ENCODE measurements at regions not wholly inside any gene's neighbourhood (a gene's known extent, or its start where the extent isn't known, plus 50 kb on each side); places are given as distances from the start of the nearest gene placed in this dataset.

DNA sequence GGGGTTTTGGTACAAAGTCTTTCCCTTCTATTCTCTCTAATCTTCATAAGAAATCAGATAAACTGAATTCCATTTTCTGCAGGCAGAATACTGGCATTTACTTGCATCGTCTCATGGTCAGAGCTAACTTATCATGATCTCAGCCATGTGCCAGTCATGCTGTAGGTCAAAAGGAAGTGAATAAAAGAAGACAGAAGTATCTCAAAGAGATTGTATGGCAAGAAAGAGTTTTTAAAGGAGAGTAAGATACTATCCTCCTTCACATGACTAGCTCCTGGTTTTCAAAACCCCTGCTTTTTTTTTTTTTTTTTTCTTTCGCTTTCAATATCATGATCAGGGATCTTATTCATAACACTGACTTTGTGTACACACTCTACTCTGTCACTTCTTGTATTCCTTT lies 398.3 kb downstream of the C6orf118 start:
- no peak for DNase-seq

DNA sequence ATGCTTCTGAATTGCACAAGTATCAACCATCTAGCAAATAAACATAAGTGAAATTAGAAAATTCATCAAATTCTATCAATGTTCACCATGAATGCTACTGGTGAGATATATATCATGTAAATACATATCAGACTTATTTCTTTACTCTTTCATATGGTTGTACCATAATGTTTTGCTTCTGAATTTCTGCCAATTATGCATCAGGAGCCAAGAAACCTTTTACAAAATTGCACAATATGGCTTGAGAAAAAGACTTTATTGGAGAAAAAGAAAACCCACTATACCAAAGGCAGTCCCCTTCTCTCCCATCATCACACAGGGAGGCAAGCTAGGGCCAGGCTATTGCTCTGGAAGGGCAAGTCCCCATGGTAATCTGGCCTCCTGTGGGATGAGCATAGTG lies 402.6 kb downstream of the C6orf118 start:
- no peak for DNase-seq

DNA sequence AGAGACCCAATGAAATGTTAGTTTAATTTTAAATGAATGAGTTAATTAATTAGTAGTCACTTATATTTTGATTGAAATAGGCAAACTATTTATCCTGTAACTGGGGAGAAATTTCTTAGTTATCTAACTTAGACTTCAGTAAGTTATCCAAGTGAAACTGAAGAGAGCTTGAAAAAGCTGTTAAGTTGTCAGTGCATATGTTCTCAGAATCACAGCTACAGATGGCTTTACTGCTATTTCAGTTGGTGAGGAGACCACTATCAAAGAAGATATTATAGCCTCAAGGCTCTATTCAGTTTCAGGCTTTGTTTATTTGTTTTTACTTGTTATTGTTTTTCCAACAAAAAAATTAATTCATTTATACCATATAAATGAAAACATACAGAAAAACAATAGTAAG lies 404.1 kb downstream of the C6orf118 start:
- no peak for DNase-seq

DNA sequence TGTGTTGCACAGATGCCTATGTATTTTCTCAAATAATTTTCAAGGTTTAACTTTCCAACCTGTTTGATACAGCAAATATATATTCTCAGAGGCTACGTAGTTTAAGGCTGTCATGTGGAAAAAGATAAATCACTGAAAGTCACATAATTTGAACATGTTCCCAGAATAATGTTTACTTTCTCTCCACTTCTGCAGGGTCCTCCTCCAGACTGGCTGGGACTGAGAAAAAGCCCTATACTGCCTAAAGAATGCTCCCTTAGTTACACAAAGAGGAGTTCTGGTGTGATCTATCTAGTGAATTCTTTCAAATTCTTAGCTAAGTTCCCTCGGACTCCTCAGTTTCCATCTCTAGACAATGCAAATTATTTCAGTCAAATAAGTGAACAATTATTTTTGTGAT lies 411.0 kb downstream of the C6orf118 start:
- DNase-seq, result no peak

DNA sequence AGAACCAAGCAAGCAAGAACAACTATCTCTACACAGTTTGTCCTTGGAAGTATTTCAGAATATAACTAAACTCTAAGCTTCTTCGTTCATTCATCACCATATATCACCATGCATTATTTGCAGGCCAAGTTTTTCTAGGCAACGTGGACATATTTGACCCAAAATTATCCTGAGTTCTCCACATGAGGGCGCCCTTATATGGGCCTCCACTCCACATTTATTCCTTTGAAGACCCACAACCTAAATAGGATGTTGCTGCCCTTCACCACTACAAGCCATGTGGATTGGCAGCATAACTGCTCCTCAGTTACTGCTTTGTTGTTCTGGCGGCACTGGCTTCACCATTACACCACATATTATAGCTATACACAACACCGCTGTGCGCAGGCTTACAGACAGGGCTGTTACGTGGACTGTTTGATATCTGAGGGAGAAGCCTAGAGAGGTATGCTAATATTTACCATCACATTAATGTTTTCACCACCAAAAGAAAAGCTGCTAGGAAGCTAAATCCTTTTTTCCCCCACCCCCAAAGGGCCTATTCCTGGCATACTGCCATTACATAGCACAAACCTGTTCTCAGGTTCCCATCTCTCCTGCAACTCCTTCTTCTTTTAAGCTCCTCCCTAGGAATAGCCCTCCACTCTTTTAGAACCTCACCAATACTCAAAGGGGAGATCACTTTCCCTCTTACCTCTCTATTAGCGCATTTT lies 411.7 kb downstream of the C6orf118 start:
- DNase-seq, result peak in 2 of 3 experiments; percentile 13 to 61

DNA sequence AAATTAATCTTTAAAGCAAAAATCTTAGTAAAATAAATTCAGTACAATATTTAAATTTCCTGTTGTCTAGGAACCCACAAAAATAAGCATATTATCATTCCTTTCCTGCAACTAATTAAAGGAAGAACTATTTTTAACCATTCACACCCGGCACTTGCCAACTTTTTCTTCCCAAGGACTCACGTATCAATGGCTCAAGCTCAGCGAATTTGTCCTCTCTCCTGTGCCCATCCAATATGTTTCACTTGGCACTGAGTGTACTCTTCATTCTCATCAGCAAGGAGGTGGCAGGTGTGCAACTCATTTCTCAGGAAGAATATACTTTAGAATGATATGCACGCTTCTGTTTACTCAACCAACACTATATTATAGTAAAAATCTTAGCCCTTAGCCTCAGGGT lies 419.4 kb downstream of the C6orf118 start:
- DNase-seq, result peak in 1 of 3 experiments; percentile 18

DNA sequence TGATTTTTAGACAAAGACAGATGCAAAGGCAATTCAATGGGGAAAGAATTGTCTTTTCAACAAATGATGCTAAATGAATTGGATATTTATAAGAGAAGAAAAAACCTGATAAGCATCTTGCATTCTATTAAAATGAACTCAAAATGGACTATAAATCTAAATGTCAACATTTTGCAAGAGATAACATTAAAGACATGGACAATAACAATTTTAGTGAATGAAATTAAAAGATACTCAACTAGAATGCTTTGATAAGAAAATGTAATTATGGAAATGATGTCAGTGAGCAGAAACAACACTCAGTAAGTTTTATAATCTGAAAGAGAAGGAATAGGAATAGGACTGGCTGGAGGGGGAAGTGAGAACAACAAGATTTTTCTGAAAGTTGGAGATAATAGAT lies 421.7 kb downstream of the C6orf118 start:
- DNase-seq, result no peak

DNA sequence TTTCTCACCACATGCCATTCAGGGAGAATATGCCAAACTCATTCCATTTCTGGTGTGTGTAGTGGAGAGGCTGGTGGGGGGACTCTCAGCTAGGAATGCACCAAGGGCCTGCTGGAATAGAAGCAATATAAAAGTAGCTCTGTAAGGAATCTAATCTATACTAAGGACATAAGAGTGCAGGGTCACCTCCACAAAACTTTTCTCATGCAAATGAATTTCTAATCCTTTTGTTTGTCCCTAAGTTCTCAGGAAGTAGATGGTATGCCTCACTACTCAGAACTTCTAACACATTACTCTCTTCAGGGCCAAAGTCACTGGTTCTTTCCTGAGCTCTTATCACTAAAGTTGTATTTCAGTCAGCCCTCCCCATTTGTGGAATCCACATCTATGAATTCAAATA lies 427.2 kb downstream of the C6orf118 start:
- no peak for DNase-seq

DNA sequence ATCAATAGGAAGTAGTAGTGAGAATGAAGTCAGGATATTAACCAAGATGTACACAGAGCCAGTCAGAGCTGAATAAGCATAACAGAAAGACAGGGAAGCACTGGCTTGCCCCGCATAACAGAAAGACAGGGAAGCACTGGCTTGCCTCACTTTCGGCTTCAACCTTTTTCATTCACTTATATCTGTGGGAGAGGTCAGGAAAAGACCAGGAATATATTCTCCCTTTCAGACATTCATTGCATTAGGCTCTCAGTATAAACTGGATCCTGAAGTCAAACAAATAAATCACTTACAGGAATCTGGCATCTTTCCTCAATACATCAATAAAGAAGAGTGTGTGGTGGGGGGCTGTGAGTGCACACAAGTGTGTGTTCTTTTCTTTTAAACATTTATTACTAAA lies 437.6 kb downstream of the C6orf118 start:
- no peak for DNase-seq

DNA sequence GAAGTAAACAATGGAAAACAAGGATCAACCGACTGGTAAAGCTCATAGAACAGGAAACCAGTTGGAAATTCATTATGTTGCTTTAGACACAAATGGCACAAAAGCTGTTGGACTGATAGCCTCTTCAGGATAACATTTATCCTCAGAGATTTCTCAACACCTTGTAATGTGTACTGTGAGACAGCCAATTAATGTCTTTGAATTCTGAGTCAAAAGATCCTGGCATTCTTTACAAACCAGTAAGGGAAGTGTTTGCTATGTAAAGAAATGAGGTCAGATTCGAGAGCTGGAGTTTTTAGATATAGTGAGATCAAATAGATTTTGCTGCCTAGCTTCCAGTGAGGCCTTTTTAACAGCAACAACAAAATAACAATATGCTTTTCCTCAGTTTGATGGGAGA lies 439.2 kb downstream of the C6orf118 start:
- DNase-seq, result peak in 1 of 3 experiments; percentile 18

DNA sequence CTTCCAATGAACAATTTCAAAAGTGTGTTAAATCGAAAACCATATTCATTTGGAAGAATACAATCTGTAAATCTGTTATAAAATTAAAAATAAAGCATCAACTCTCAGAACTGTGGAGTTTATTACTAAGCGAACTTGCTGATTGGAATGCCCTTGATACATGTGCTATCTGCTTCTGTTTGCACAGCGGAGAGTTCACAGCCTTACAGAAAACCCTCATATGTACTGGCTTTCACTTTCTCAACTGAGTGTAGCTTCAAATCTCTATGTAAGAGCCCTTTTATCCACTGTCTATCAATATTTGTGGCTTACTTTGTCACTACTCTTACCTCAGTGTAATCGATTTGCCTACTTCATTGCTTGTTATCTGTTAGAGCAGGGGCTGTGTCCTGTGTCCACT lies 447.4 kb downstream of the C6orf118 start:
- no peak for DNase-seq

DNA sequence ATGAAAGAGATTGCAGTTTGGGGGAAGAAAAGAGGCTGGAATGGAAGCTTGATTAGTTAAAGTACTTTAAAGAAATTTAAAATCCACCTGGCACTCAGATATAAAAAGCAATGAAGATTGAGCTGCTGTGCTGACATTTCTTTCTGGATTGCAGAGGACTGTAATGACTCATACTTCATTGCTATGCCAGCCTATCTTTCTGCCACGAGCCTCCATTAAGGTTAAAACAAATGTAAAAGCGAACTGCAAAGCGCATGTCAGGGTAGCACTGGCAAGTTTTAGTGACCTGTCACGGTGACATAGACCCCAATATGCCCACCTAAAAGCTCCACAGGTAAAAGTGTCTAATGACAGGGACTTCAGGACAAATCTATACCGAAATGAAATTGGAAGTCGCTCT lies 449.6 kb downstream of the C6orf118 start:
- no peak for DNase-seq

DNA sequence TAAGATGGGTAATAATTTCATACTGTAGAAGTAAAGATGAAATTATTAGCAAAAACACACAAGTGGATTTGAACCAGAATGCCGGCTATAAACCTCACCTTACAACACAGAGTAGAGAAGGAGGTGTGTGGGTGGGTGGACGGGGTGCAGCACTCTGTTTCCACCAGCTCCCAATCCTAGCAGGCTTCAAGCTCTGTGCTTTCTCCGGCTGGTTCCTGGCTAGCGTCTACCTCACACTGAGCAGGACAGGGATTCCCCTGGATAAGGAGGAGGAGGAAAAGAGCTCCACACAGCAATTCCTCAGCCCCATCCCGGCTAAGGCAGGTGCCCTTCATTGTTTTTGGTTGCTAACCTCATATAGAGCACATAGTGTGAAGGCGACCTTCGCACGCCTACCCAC lies 453.3 kb downstream of the C6orf118 start:
- DNase-seq, result no peak

DNA sequence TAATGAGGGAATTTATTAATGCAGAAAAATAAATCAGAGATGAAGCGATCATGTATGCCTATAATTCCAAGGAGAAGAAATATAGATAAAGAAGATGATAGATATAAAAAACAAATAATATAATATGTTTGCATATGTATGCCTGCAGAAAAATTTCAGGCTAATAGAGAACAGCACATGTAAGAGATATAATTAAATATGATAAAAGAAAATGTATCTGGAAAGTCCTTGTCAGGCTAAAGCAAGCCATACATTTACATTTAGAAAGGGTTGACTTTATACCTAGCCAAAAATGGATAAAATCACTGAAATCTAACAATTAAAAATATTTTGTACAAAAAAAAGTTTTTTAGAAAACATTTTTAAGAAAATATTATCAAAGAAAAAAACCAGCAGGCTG lies 454.1 kb downstream of the C6orf118 start:
- no peak for DNase-seq

DNA sequence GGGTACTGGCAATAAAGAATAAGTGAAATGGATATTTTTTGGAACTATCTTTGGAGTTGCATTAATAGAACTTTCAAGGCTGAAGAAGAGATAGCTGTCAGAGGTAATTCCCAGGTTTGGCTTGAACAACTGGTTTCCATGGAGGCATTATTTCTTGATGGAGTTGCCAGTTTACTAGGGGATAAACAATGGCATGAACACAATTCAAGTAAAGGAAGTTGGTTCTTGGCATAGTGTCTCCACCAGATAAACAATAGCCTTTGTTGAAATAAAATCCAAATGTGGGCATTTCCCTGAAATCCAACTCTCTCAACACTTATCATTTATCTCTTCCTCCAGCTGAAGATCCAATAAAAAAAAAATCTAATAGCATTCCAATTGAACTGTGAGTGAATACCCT lies 454.9 kb downstream of the C6orf118 start:
- DNase-seq, result no peak

DNA sequence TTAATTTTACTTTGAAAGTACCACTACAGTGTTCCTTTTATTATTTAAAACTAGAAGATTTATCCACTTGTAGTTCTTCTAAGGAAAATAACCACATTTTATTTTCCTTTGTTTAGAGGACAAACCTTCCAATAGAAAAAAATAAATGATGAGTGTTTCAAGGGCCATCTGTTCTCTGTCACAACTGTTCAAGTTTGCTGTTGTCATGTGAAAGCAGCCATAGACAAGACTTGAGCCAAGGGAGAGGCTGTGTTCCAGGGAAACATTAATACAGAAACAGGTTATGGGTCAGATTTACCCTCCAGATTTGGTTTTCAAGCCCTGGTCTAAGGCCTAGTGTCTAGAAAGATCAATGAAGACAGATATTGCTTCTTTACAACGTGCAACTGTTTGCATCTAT lies 463.6 kb downstream of the C6orf118 start:
- DNase-seq, result no peak

DNA sequence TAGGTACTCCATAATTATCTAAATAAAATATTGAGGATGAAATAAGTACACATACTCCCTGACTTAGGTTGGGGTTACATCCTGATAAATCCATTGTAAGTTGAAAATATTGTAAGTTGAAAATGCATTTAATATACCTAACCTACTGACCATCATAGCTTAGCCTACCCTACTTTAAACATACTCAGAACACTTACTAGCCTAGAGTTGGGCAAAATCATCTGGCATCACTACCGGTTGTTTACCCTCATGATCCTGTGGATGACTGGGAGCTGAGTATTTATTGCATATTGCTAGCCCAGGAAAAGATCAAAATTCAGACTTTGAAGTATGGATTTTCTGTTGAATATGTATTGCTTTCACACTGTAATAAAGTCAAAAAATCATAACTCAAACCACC lies 467.3 kb downstream of the C6orf118 start:
- DNase-seq, result no peak

DNA sequence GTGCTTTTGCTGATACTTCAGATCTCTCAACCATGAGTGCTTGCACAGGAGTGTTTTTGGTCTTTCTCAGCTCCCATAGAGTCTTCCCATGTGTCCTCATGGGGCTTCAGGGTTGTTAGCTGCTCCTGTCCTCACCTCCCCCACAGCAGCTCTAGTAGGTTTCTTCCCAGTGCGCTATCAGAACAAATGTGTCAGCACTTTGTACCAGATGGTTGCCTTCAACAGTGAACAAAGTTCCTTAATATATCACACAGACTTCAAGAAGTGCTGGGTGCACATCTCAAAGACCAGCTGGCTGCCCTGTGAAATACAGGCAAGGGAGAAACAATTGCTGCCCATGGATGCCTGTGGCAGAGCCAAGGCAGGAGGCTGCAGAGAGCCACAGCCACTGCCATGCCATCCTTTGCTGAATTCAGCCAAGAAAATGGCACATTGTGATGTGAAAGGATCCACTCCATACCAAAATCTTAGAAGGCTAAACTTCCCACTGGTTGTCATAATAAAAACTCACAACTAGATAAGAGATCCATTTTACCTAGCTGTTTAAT lies 471.3 kb downstream of the C6orf118 start:
- DNase-seq, result no peak

DNA sequence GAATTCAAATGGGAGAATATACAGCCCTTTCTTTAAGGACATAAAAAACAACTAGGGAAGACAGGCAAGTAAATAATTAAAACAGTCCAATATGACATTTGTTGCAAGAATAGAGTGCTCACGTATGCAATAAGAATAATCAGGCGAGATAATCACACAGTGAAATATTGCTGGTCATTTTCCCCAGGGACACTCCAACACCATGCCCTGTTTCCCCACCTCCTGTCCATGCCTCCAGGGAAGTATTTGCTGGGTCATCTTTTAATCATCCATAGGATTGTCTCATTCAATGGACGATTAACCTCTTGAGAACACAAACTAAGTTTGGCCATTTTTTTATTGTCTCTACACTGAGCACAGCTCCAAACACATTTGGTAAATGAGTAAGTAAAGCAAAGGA lies 472.9 kb downstream of the C6orf118 start:
- DNase-seq, result no peak

DNA sequence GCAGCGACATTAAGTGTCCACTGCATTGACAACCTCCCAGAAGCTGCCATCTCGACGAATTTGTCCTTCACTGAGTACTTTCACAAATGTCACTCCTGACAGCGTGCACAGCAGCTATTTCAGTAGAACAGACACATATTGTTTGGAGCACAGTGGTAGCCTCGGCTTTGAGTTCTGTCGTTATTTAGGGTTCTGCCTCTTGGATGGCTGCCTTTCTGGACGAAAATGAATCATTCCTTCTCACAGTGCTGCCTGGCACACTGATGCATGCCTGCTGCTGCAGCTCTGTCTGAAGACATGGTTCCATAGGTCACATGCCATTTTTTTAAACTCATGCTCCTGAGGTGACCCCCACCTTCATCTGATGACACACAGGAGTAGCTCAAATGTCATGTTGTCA lies 477.0 kb downstream of the C6orf118 start:
- no peak for DNase-seq

DNA sequence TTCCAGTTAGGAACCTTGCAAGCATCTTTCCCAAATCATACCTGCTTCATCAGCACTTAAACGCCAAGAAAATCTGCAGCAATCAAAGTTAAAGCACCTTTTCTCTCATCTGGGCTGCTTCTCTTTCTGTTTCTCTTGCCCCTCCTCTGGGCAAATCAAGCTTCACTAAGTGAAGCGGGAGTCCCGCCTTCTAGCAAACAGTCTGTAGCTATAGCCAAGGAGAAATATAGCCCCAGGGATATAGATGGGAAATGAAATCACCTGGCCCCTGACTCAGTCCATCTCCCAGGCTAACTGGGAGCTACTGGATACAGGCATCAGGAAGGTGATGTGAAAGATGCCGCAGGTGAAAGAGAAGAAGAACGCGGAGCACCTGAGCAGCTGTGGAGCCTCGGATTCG lies 481.9 kb downstream of the C6orf118 start:
- DNase-seq, result peak in 2 of 3 experiments; percentile 79 to 92

DNA sequence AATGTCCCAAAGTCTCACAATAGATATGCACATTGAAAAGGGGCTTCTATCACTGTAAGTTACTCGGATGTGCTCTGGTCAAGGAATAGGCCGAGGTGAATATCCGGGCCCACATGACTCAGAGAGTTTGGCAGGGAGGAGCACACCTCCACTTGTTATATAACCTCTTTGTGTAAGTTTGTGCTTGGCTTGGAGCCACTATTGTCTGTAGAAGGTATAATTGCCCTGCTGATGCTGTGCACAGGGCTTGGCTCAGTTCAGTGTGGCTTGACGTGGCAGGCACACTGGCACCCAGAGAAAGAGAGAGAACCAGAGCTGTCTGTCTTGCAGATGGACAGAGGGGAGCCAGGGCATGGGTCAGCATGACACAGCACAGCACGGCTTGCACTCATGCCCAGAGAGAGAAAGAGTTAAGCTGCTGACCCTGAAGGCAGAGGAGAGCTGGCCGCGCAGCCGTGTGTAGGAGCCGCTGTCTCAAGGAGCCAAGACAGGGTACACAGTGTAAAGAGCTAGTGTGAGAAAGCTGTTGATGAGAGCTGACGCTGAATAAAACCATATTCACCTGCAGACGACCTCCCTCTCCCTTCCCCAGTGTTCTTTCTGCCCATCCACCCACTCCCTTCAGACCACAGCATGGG lies 482.5 kb downstream of the C6orf118 start:
- peak in 2 of 3 experiments; percentile 79 to 91 for DNase-seq

DNA sequence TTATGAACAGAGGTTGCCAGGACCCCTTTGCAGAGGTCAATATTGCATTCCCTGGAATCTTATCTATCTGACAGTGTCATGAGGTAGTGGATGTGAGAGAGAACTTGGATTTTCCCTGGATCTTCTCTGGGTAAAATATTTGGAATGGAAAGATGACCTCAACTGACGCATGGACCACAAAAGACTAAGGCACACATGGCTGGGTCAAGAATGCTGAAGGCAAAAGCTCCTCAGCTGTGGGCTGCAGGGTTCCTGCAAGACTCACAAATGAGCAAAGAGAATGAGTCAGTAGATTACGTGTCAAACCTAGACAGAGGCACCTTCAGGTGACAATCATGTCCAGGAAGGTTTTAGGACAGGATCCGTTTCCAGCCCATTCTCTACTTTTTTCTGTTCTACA lies 484.0 kb downstream of the C6orf118 start:
- DNase-seq, result no peak

DNA sequence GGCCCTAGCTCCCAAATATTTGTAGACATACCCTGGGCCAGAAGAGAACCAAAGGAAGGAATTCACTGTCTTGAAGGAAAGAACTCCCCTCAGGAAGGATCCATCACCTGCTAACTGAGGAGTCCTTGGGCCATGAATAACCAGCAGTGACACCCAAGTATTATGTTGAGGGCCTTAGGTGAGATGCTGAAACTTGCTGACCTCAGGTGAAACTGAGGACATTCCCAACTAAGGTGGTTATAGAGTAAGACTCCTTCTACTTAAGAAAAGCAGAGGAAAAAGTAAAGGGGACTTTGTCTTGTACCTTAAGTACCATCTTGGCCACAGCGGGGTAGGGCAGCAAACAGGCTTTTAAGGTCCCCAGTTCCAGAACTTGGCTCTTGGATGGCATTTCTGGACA lies 491.7 kb downstream of the C6orf118 start:
- DNase-seq, result no peak

DNA sequence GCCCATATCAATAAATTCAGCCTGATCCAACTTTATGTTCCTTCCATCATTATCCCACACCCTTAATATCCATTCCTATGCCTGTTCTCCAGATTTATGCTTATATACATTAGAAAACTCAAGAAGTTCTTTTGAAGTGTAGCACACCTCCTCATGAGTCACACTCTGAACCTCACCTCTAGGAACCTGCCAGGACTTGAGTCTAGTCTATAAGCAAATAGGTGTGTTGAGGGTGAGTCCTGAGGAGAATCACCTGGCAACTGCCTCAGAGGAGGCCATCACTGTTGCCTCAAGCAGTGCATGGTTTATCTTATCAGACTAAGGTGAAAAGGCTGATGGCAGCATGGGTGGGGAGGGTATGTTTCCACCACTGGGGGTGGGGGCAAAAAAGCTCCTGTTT lies 496.7 kb downstream of the C6orf118 start:
- no peak for DNase-seq
